ENCODE measurements at regions not wholly inside any gene's neighbourhood (a gene's known extent, or its start where the extent isn't known, plus 50 kb on each side); places are given as distances from the start of the nearest gene placed in this dataset.

DNA sequence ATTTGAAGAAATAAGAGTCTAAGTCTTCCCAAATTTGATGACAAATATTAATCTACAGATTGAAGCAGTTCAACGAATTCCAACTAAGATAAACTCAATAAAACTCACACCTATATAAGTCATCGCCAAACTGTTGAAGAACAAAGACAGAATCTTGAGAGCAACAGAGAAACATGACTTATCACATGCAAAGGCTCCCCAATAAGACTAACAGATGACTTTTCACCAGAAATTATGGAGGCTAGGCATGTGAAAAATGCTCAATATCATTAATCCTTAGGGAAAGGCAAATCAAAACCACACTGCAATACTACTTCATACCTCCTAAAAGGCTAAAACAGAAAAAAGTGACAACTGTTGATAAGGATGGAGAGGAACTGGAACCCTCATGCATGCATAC is 517.6 kb upstream of the SUCLG2 start:
- TF ChIP-seq POLR2A (IDR thresholded peaks at IDR 0.05), result no peak
- TF ChIP-seq, protein P1, sequence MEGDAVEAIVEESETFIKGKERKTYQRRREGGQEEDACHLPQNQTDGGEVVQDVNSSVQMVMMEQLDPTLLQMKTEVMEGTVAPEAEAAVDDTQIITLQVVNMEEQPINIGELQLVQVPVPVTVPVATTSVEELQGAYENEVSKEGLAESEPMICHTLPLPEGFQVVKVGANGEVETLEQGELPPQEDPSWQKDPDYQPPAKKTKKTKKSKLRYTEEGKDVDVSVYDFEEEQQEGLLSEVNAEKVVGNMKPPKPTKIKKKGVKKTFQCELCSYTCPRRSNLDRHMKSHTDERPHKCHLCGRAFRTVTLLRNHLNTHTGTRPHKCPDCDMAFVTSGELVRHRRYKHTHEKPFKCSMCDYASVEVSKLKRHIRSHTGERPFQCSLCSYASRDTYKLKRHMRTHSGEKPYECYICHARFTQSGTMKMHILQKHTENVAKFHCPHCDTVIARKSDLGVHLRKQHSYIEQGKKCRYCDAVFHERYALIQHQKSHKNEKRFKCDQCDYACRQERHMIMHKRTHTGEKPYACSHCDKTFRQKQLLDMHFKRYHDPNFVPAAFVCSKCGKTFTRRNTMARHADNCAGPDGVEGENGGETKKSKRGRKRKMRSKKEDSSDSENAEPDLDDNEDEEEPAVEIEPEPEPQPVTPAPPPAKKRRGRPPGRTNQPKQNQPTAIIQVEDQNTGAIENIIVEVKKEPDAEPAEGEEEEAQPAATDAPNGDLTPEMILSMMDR (IDR thresholded peaks at IDR 0.05), result no peak
